OCI-LY7 (cell line): ENCODE measurements at regions not wholly inside any gene's neighbourhood (a gene's known extent, or its start where the extent isn't known, plus 50 kb on each side); places are given as distances from the start of the nearest gene placed in this dataset.

ENCODE experiments used
- BruUV-seq: library from RNA; stranded (reverse); fragments of 400-500 nt; replicated peaks from 2 replicates; lab custom pipeline; 2021; lab: Mats Ljungman, UMichigan
- CTCF ChIA-PET: fragments of 300-600 bp; sonication (Branson Sonifier 250); formaldehyde crosslinking; loops from one replicate; lab custom pipeline; 2022; ENCODE audit warnings: antibody characterized with exemption; ENCODE audit not compliant: unreplicated experiment; lab: Charles Lee
- POLR2A ChIA-PET: fragments of 300-600 bp; sonication (Branson Sonifier 250); formaldehyde crosslinking; loops from one replicate; lab custom pipeline; 2022; ENCODE audit warnings: antibody characterized with exemption; lab: Charles Lee
- DNase-seq: peaks from one replicate; pipeline ENCODE4 v3.0.0-alpha.2; 2015; ENCODE audit warnings: low spot score
- H2AFZ ChIP-seq: fragments of 200-600 bp; sonication (generic), shearing (Covaris generic); 2 replicates; pipeline ENCODE4 v1.6.1; 2014; ENCODE audit warnings: mild to moderate bottlenecking, antibody characterized with exemption, low read length, moderate library complexity
- H3K27ac ChIP-seq: fragments of 200-600 bp; sonication (generic); 2 replicates; pipeline ENCODE4 v1.5.1; 2014; ENCODE audit warnings: mixed run types, low read depth, mild to moderate bottlenecking, moderate library complexity, low read length, inconsistent platforms; ENCODE audit not compliant: poor library complexity, severe bottlenecking
- H3K36me3 ChIP-seq: fragments of 200-600 bp; sonication (generic); 2 replicates; pipeline ENCODE4 v1.6.1; 2014; ENCODE audit warnings: mild to moderate bottlenecking, antibody characterized with exemption, low read length, moderate library complexity, mixed read lengths; ENCODE audit not compliant: insufficient read depth
- H3K4me1 ChIP-seq: fragments of 200-600 bp; sonication (generic); 2 replicates; pipeline ENCODE4 v1.5.1; 2014; ENCODE audit warnings: mild to moderate bottlenecking, low read length; ENCODE audit not compliant: insufficient read depth, poor library complexity, severe bottlenecking
- H3K4me2 ChIP-seq: fragments of 200-600 bp; sonication (generic); 2 replicates; pipeline ENCODE4 v1.6.1; 2014; ENCODE audit warnings: mild to moderate bottlenecking, low read length
- H3K4me3 ChIP-seq: fragments of 200-600 bp; sonication (generic); 2 replicates; pipeline ENCODE4 v1.5.1; 2014; ENCODE audit warnings: mild to moderate bottlenecking, low read depth, low read length; ENCODE audit not compliant: poor library complexity, severe bottlenecking
- H3K79me2 ChIP-seq: fragments of 200-600 bp; sonication (generic); 2 replicates; pipeline ENCODE4 v1.6.1; 2016; ENCODE audit warnings: low read depth, mild to moderate bottlenecking, low read length, moderate library complexity, mixed read lengths; ENCODE audit not compliant: insufficient read depth
- H3K9me2 ChIP-seq: fragments of 200-600 bp; sonication (generic); 2 replicates; pipeline ENCODE4 v1.6.1; 2016; ENCODE audit warnings: mild to moderate bottlenecking, low read length, mixed read lengths; ENCODE audit not compliant: insufficient read depth
- H3K9me3 ChIP-seq: fragments of 200-600 bp; sonication (generic); 2 replicates; pipeline ENCODE4 v1.6.1; 2014; ENCODE audit warnings: mild to moderate bottlenecking, mixed run types, low read length, mixed read lengths
- H4K20me1 ChIP-seq: fragments of 200-600 bp; sonication (generic); 2 replicates; pipeline ENCODE4 v1.6.1; 2014; ENCODE audit warnings: mild to moderate bottlenecking, antibody characterized with exemption, low read length, moderate library complexity, mixed read lengths; ENCODE audit not compliant: insufficient read depth
- EZH2phosphoT487 ChIP-seq: fragments of 200-600 bp; sonication (generic); IDR thresholded peaks from 2 replicates; pipeline ENCODE4 v1.6.1; 2018; ENCODE audit warnings: low read depth, borderline replicate concordance, mild to moderate bottlenecking, mixed run types, antibody characterized with exemption, low read length, moderate library complexity, mixed read lengths
- intact Hi-C: fragments of 100-400 bp; cut with micrococcal nuclease; formaldehyde crosslinking; loops from one replicate; pipeline ENCODE4 v1.10.0; 2022; ENCODE audit not compliant: unreplicated experiment
- TF ChIP-seq, protein P1 (sequence below): fragments of 200-600 bp; sonication (generic); conservative IDR thresholded peaks from 2 replicates; pipeline ENCODE4 v1.5.1; 2014; ENCODE audit warnings: mild to moderate bottlenecking, antibody characterized with exemption, low read length, moderate library complexity, mixed read lengths

DNA sequence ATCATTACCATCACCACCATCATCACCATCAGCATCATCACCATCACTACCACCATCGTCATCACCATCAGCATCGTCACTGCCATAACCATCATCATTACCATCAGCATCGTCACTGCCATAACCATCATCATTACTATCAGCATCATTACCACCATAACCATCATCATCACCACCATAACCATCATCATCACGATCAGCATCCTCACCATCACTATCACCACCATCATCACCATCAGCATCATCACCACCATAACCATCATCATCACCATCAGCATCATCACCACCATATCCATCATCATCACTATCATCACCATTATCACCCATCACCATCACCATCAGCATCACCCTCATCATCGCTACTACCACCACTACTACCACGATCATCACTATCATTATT lies 493.9 kb upstream of the TBX3 start:
- Histone ChIP-seq H3K4me1 (no peaks in the 10 kb centered on the region), H3K4me2 (no peak overlapping the region), H3K9me2 (no peaks in the 10 kb centered on the region), H2AFZ (no peak overlapping the region), H3K9me3 (no peaks in the 10 kb centered on the region), H3K79me2 (no peaks in the 10 kb centered on the region), H3K27ac (no peak overlapping the region), H3K4me3 (no peak overlapping the region), H4K20me1 (no peaks in the 10 kb centered on the region), H3K36me3 (no peaks in the 10 kb centered on the region)
- TF ChIP-seq, protein P1, sequence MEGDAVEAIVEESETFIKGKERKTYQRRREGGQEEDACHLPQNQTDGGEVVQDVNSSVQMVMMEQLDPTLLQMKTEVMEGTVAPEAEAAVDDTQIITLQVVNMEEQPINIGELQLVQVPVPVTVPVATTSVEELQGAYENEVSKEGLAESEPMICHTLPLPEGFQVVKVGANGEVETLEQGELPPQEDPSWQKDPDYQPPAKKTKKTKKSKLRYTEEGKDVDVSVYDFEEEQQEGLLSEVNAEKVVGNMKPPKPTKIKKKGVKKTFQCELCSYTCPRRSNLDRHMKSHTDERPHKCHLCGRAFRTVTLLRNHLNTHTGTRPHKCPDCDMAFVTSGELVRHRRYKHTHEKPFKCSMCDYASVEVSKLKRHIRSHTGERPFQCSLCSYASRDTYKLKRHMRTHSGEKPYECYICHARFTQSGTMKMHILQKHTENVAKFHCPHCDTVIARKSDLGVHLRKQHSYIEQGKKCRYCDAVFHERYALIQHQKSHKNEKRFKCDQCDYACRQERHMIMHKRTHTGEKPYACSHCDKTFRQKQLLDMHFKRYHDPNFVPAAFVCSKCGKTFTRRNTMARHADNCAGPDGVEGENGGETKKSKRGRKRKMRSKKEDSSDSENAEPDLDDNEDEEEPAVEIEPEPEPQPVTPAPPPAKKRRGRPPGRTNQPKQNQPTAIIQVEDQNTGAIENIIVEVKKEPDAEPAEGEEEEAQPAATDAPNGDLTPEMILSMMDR = no peak
- no peak for TF ChIP-seq EZH2phosphoT487
- CTCF ChIA-PET = no interaction called here
- POLR2A ChIA-PET = no interaction called here
- BruUV-seq = no TSS peak
- DNase-seq = no peak
- intact Hi-C loops = no loop called here

DNA sequence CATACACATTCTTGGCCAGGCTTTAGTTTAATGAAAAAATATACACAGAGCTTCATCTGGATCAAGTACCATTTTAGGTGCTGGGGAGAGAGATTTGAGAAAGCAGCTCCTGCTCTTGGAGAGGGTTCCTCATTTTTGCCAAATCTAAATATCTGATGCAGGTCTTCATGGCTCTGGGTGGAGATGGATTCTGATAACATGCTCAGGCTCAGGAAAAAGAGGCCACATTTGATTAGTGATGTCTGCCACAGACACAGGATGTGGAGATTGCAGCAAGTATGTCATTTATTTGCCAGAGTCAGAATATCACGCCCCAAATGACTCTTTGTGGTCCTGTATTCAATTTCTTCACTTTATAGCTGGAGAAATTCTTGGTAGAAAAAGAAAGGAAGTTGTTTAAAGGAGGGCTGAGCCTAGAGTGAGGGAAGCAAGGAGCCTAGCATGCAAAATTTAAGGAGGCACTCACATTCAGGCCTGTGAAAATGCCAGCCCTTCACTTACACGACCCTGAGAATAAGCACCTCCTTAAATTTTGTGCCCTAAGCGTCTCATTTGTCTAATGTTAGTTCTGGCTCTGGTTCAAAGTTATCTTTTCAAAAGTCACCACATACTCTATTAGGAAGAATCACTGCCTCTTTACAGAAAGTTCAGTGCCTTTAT lies 492.9 kb upstream of the TBX3 start:
- POLR2A ChIA-PET = interaction anchor here (0.5 to 0.6 kb wide), 2 partner anchors 283 to 526 kb away, joined by 4 to 7 read pairs; no protein-coding TSS in a partner anchor
- H3K36me3 ChIP-seq = no peaks in the 10 kb centered on the region

DNA sequence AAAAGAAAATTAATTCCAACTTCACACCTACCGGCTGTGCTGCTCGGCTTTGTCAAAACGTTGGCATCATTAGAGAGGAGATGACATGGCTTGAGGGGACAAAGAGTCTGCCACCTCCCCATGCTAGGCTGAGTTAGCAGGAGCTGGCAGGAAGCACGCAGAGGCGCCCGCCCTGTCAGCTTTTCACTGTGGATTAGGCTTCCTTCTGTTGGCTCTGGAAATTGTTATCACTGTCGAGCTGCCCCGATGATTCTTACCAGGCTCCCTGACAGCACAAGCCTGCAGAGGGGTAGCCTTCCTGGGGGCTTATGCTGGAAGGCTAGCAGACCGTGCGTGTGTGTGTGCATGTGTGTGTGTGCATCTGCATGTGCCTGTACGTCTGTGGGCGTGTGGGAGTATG lies 490.9 kb upstream of the TBX3 start:
- Histone ChIP-seq H3K4me2 (no peak overlapping the region), H3K9me3 (no peaks in the 10 kb centered on the region), H4K20me1 (no peaks in the 10 kb centered on the region), H3K79me2 (no peaks in the 10 kb centered on the region), H3K27ac (no peak overlapping the region), H3K36me3 (no peaks in the 10 kb centered on the region), H2AFZ (no peak overlapping the region), H3K4me3 (no peak overlapping the region), H3K9me2 (no peaks in the 10 kb centered on the region), H3K4me1 (no peaks in the 10 kb centered on the region)
- ChIA-PET CTCF (no interaction called here), POLR2A (no interaction called here)
- no TSS peak for BruUV-seq
- intact Hi-C loops = no loop called here
- TF ChIP-seq, protein P1 = no peak
- no peak for TF ChIP-seq EZH2phosphoT487
- no peak for DNase-seq

More for the DNA sequence above, 492.9 kb upstream of the TBX3 start:
- no peaks in the 10 kb centered on the region for H3K9me2 ChIP-seq
- H3K27ac ChIP-seq = no peak overlapping the region
- no peaks in the 10 kb centered on the region for H3K79me2 ChIP-seq
- CTCF ChIA-PET = no interaction called here
- no peaks in the 10 kb centered on the region for H4K20me1 ChIP-seq
- intact Hi-C loops = no loop called here
- H2AFZ ChIP-seq = no peak overlapping the region
- H3K4me3 ChIP-seq = no peak overlapping the region
- no peaks in the 10 kb centered on the region for H3K4me1 ChIP-seq
- no peak for DNase-seq
- TF ChIP-seq EZH2phosphoT487 = no peak
- TF ChIP-seq, protein P1 = no peak
- no TSS peak for BruUV-seq
- H3K9me3 ChIP-seq = no peaks in the 10 kb centered on the region
- no peak overlapping the region for H3K4me2 ChIP-seq
